HG03039 (cell line): ENCODE measurements at regions not wholly inside any gene's neighbourhood (a gene's known extent, or its start where the extent isn't known, plus 50 kb on each side); places are given as distances from the start of the nearest gene placed in this dataset.

Source experiments
- ATAC-seq: cut with Tn5 transposase; IDR thresholded peaks from one replicate; pipeline ENCODE4 v1.9.1; 2021; ENCODE audit warnings: mild to moderate bottlenecking, moderate library complexity; ENCODE audit not compliant: unreplicated experiment

DNA sequence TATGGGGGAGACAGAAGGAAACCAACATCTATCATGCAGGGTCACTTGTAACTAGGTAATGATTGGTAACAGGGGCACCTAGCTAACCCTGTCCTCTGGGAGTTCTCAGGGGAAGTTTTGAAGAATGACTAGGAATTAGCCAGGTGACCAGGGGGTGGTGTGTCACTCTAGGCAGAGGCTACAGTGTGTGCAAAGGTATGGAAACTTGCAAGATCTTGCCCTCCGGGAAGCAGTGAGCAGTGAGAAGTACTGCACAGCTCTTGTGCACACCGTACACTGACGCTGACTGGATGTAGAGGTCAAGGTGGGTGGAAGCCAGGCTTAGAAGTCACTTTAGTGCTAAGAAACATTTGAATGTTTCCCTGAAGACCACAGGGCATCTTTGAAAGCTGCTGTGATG lies 62.9 kb upstream of the LMO4 start:
- ATAC-seq = no peak

DNA sequence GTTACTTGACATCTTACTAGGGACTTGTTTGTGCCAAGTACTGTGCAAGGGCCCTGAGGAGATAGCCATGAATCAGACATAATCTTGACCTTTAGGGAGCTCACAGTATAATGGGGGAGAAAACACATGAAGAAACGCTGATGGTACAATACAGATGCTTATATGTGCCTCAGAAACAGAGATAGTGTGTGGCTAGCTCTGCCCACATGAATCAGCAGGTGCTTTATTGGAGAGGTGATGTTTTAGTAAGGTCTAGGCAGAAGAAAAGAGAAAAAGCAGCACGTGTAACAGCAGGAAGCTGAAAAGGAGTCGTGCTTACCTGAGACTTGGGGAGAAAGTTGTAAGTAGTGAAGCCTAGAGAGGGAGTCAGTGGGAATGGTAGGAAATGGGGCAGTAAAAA lies 60.6 kb upstream of the LMO4 start:
- ATAC-seq = no peak

DNA sequence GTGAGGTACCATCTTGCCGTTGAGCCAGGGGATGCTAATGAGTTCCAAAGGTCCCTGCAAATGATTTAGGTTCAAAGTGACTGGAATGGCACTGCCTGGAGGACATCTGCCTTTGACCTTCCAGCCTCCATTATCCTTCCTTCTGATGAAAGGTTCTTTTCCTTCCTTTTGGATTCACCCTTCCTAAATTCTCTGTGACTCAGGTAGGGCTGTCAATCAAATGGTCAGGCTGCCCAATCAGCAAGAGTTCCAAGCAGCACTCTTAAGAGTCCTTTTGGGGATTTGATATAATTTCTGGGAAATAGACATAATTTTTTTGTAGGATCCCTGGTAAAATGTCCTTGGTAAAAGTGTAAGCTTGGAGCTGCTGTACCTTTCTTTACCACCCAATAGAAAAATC lies 58.8 kb upstream of the LMO4 start:
- ATAC-seq = no peak

DNA sequence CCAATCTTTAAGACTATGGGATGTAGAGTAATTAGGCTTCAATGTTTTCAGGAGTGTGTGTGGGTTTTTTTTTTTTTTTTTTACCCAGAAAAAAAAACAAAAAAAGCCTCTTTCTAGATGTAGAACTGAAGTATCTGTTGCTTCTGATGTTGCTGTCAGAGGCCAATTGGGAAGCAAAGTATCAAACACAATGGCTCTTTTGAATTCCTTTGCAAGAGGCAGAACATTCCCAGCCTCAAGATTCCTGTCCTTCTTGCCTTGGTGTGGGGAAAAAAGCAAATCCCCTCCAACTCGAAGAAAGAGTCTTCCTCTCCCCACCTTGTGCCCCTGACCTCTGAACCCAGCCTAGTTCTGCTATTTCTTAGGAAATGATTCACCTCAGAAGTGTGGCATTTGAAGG lies 55.4 kb upstream of the LMO4 start:
- no peak for ATAC-seq

DNA sequence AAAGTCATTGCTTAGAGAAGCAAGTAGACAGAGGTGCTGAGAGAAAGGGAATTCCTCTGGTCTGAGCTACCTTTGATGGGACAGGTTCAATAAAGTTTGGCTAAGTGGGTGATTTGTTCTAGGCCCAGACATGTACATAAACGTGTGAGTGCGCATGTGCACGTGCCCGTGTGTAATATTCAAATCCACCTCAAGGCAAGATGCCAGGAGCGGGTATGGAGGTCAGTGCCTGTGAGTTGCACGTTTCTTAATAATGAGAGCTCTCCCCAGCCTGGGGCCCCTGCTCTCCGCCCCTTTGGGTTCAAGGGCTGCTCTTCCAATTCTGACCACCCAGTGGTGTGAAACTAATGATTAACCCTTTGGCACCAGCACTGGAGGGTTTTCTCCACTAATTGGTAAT lies 53.8 kb upstream of the LMO4 start:
- ATAC-seq = no peak

DNA sequence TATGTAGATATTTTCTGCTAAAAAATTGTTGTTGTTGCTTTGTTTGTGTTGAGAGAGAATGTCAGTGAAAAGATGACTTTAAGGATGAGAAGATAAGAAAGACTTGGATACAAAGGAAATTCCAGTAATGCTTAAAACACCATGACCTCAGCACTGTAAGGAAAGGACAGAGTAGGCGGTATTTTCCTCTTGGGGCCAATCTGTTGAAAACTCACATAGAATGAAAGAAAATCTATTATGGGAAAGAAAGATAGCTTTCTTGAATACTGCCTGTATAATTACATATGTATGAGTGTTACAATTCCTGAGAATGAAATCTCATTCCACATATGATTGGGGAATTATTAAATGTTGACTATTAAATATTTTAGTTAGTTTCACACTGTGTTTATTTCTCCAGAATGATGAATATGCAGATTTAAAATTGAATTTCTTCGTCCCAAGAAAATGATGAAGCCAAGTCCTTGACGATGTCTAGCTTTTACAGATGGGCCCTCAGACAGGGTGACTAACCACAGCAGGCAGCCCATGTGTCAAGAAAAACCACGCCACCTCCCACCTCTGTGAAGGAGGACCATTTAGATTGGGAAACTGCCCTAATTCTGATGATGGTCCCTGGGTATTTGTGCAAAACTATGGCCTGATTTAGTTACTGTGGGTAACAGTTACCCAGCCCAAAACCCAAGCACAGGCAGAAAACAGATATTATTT lies 49.7 kb upstream of the LMO4 start:
- ATAC-seq = no peak
